A673 (cell line): ENCODE measurements at regions not wholly inside any gene's neighbourhood (a gene's known extent, or its start where the extent isn't known, plus 50 kb on each side); places are given as distances from the start of the nearest gene placed in this dataset.
A peak's percentile ranks its signal among the peaks of the same experiment; 100 is the strongest.

Experiments used
- EZH2 ChIP-seq: fragments of 200-600 bp; sonication (generic); IDR thresholded peaks from 2 replicates; pipeline ENCODE4 v1.6.1; 2017; ENCODE audit warnings: borderline replicate concordance, low read depth, mild to moderate bottlenecking, mixed read lengths, antibody characterized with exemption, low read length; ENCODE audit not compliant: poor library complexity, severe bottlenecking
- TF ChIP-seq, protein P1 (sequence below): fragments of 300-800, 200-600 bp; sonication (generic); conservative IDR thresholded peaks from 2 replicates; pipeline ENCODE4 v1.5.1; 2017; ENCODE audit warnings: low read depth, mild to moderate bottlenecking, antibody characterized with exemption, low read length, moderate library complexity, mixed read lengths

DNA sequence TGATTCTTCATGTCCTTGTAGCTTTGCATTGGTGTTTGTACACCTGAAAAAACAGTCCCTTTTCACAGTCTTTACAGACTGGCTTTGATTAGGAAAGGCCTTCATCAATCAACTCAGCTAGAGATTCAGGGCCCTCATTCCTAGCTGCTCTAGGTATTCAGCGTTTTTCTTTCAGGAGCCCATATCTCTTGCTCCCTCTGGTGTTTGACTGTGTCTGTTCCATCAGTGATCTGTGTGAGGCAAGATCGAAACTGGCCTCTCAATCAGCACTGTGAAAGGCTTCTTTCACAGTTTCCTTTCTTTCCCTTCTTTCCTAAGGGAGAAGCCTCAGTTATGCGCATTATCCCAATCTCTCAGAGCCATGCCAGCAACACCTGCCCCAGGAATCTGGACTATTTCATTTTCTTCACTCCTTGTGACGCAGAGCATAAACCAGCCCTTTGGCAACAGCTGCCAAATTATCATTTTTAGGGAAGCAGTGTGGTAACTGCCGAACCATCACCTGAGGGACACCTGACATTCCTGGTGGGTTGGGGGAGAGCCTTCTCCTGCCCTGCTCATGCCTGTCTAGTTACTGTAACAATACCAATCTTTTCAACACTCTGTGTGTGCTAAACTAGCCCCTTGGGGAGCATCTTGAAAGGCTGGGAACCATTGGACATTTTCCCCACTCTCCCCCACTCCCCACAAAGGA lies 75.7 kb upstream of the CCDC71L start:
- TF ChIP-seq, protein P1, sequence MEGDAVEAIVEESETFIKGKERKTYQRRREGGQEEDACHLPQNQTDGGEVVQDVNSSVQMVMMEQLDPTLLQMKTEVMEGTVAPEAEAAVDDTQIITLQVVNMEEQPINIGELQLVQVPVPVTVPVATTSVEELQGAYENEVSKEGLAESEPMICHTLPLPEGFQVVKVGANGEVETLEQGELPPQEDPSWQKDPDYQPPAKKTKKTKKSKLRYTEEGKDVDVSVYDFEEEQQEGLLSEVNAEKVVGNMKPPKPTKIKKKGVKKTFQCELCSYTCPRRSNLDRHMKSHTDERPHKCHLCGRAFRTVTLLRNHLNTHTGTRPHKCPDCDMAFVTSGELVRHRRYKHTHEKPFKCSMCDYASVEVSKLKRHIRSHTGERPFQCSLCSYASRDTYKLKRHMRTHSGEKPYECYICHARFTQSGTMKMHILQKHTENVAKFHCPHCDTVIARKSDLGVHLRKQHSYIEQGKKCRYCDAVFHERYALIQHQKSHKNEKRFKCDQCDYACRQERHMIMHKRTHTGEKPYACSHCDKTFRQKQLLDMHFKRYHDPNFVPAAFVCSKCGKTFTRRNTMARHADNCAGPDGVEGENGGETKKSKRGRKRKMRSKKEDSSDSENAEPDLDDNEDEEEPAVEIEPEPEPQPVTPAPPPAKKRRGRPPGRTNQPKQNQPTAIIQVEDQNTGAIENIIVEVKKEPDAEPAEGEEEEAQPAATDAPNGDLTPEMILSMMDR = peak; percentile 71
- TF ChIP-seq EZH2 = no peak
